BLaER1 treated with 17β-estradiol and CSF1 and Interleukin-3, amounts not matched to agents 10 nM and 100 nM (cell line): ENCODE measurements at regions not wholly inside any gene's neighbourhood (a gene's known extent, or its start where the extent isn't known, plus 50 kb on each side); places are given as distances from the start of the nearest gene placed in this dataset.
A peak's percentile ranks its signal among the peaks of the same experiment; 100 is the strongest.
"Not testable (repeated sequence)": the region's sequence is repeated elsewhere in the genome, so short reads cannot be mapped to it uniquely, and the experiment has no call there.

Experiments used
- H3K27ac ChIP-seq, 11 experiments: shearing (Covaris generic); formaldehyde crosslinking; 2 replicates each; pipeline ENCODE4 v1.8.1; 2022
- H3K27me3 ChIP-seq, 11 experiments: shearing (Covaris generic); formaldehyde crosslinking; 2 replicates each; pipeline ENCODE4 v1.8.1; 2022
- H3K36me3 ChIP-seq, 11 experiments: shearing (Covaris generic); formaldehyde crosslinking; 2 replicates each; pipeline ENCODE4 v1.8.1; 2022
- H3K4me1 ChIP-seq, 10 experiments: shearing (Covaris generic); formaldehyde crosslinking; 2 replicates each; pipeline ENCODE4 v1.8.1; 2022
- H3K4me2 ChIP-seq, 11 experiments: shearing (Covaris generic); formaldehyde crosslinking; 2 replicates each; pipeline ENCODE4 v1.8.1; 2022
- H3K4me3 ChIP-seq, 10 experiments: shearing (Covaris generic); formaldehyde crosslinking; 2 replicates each; pipeline ENCODE4 v1.8.1; 2022
- H3K9ac ChIP-seq, 11 experiments: shearing (Covaris generic); formaldehyde crosslinking; 2 replicates each; pipeline ENCODE4 v1.8.1; 2022
- H3K9me3 ChIP-seq, 11 experiments: shearing (Covaris generic); formaldehyde crosslinking; replicated peaks in 1 of 11; 2 replicates each; pipeline ENCODE4 v1.8.1; 2022
- H4K20me1 ChIP-seq, 11 experiments: shearing (Covaris generic); formaldehyde crosslinking; 2 replicates each; pipeline ENCODE4 v1.8.1; 2022
- Cebpa-rat ChIP-seq, 11 experiments: shearing (Covaris generic); IDR thresholded peaks; 2 replicates each; pipeline ENCODE4 v1.8.1; 2022

DNA sequence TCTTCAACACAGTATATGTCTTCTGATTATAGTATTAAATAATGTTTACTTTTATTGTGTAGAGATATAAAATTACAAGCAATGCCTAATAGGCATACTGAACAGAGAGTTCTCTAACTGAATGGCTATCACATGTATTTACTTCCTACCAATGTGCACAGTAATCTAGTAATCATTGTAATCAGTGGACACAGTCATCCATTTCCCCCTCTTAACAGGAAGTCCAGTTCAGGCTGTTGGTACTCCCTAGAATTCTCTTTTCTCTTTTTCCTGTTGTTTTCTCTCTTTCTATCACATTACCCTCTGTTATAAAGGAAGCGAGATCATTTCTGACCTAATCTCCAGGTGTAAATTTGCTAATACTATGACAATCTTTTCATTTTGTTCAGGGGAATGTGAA is 172.5 kb downstream of the HTR1B start:
- no peak for TF ChIP-seq Cebpa-rat (IDR thresholded peaks at IDR 0.05)
- Histone ChIP-seq H3K27ac (no peak overlapping the region), H3K36me3 (no peaks in the 10 kb centered on the region), H3K9ac (no peak overlapping the region), H3K27me3 (no peaks in the 10 kb centered on the region), H4K20me1 (no peaks in the 10 kb centered on the region), H3K4me3 (no peak overlapping the region), H3K9me3 (no peaks in the 10 kb centered on the region), H3K4me1 (no peaks in the 10 kb centered on the region), H3K4me2 (no peak overlapping the region)

DNA sequence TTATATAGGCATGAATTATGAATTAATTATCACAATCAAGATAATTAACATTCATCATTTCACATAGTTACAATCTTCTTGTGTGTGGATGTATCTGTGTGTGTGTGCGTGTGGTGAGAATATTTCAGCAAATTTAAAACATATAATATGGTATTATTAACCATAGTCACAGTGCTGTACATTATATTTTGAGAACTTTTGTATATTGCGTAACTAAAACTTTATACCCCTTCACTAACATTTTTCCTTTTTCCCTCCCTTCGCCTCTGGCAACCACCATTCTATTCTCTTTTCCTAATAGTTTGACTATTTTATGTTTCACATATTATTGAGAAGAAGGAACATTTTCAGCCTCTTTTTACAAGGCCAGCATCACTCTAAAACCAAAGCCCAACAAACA is 176.8 kb downstream of the HTR1B start:
- no peaks in the 10 kb centered on the region for H3K4me1 ChIP-seq
- no peaks in the 10 kb centered on the region for H4K20me1 ChIP-seq
- no peaks in the 10 kb centered on the region for H3K9me3 ChIP-seq
- no peaks in the 10 kb centered on the region for H3K36me3 ChIP-seq
- peak in 2 of 11 experiments; percentile 40 to 59; a peak in 3 of 22 replicates for TF ChIP-seq Cebpa-rat (IDR thresholded peaks at IDR 0.05)
- H3K27ac ChIP-seq = no peak overlapping the region
- H3K4me2 ChIP-seq = no peak overlapping the region
- no peak overlapping the region for H3K4me3 ChIP-seq
- no peaks in the 10 kb centered on the region for H3K27me3 ChIP-seq
- no peak overlapping the region for H3K9ac ChIP-seq

DNA sequence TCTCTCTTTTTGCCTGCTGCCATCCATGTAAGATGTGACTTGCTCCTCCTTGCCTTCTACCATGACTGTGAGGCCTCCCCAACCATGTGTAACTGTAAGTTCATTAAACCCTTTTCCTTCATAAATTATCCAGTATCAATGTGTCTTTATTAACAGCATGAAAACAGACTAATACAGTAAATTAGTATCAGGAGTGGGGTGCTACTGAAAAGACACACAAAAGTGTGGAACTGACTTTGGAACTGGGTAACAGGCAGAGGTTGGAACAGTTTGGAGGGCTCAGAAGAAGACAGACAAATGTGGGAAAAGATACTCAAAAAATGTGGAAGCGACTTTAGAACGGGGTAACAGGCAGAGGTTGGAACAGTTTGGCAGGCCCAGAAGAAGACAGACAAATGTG is 189.4 kb downstream of the HTR1B start:
- Histone ChIP-seq H3K9me3 (peaks cover 30 to 40% (median 35%) of the 10 kb centered on the region in 11 experiments), H4K20me1 (no peaks in the 10 kb centered on the region), H3K9ac (no peak overlapping the region), H3K4me3 (no peak overlapping the region), H3K36me3 (no peaks in the 10 kb centered on the region), H3K4me1 (no peaks in the 10 kb centered on the region), H3K4me2 (no peak overlapping the region), H3K27me3 (no peaks in the 10 kb centered on the region), H3K27ac (no peak overlapping the region)
- TF ChIP-seq Cebpa-rat (IDR thresholded peaks at IDR 0.05) = no peak

DNA sequence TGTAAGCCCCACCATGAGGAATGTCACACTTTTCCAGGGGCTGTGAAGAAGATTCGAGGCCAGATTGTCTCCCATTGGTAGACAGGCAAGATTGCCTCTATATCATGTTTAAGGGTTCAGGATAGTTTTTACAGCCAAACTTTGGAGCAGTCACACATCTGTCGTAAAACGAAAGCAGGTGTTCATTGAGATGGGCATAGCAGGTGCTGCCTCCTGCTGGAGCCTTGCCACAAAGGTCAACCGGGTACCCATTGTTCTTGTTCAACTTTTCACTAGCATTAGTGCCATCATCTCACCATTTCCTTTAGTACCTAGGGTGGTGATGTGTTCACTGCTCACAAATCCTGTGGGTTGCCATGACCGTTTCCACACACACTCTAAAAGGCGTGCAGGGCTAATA is 198.3 kb downstream of the HTR1B start:
- no peak for TF ChIP-seq Cebpa-rat (IDR thresholded peaks at IDR 0.05)
- H3K4me2 ChIP-seq = no peak overlapping the region
- H3K36me3 ChIP-seq = no peaks in the 10 kb centered on the region
- H3K9me3 ChIP-seq = no peaks in the 10 kb centered on the region
- H4K20me1 ChIP-seq = no peaks in the 10 kb centered on the region
- no peaks in the 10 kb centered on the region for H3K4me1 ChIP-seq
- no peak overlapping the region for H3K9ac ChIP-seq
- H3K27me3 ChIP-seq = no peaks in the 10 kb centered on the region
- no peak overlapping the region for H3K27ac ChIP-seq
- no peak overlapping the region for H3K4me3 ChIP-seq

DNA sequence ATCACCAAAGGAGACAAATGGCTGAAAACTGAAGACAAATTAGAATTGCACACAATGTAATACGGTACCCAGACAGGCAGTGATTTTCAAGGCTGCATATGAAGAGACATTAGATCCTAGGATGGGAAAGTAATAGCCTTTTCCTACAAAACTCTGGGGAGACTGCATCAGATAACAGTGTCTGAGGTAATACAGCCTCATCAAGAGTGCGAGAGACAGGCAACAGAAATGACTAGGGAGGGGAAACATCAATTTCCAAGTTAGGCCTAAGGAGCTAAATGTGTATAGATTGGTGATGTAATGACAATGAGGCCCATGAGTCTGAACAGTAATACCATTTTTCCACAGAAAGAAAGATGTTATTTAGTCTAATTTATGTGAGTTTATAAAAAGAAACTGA is 200.3 kb downstream of the HTR1B start:
- no peak for TF ChIP-seq Cebpa-rat (IDR thresholded peaks at IDR 0.05)
- Histone ChIP-seq H3K4me2 (no peak overlapping the region), H3K27me3 (no peaks in the 10 kb centered on the region), H4K20me1 (no peaks in the 10 kb centered on the region), H3K9me3 (0 out of 22 replicates have a peak, but pooled peaks cover 0 to 3% (median 0%) of the 10 kb centered on the region in 11 experiments), H3K36me3 (no peaks in the 10 kb centered on the region), H3K4me1 (no peaks in the 10 kb centered on the region), H3K9ac (no peak overlapping the region), H3K27ac (no peak overlapping the region), H3K4me3 (no peak overlapping the region)

DNA sequence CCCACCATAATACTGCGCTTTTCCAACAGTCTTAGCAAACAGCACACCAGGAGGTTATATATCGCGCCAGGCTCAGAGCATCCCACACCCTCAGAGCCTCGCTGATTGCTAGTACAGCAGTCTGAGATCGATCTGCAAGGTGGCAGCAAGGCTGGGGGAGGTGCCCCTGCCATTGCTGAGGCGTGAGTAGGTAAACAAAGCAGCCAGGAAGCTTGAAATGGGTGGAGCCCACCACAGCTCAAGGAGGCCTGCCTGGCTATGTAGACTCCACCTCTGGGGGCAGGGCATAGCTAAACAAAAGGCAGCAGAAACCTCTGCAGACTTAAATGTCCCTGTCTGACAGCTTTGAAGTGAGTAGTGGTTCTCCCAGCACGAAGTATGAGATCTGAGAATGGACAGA is 211.5 kb downstream of the HTR1B start:
- not testable (repeated sequence) for H3K4me3 ChIP-seq, H3K27ac ChIP-seq, H3K36me3 ChIP-seq, H3K4me2 ChIP-seq, H3K27me3 ChIP-seq, H3K4me1 ChIP-seq, H4K20me1 ChIP-seq, H3K9ac ChIP-seq
- peaks cover 6 to 24% (median 15%) of the 10 kb centered on the region in 11 experiments; a peak in 15 of 22 replicates for H3K9me3 ChIP-seq

DNA sequence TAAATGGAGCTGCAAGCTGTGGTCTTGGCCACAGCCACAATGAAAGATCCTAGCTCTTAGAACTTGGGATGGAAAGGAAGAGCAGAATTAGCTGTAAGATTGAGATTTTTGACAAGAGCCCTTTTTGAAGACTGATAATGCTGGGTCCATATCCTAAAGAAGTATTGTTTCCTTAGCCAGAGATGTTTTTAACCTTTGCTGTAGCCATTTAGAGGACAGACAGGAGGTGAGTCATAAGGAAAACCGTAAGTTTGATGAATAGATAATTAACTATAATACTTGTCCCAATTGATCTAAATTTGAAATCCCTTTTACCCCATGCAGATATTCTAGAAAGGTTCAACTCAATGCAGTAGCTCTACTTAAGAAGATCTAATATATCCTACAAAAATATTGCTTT is 213.7 kb downstream of the HTR1B start:
- no peaks in the 10 kb centered on the region for H3K36me3 ChIP-seq
- no peak overlapping the region for H3K4me3 ChIP-seq
- no peak overlapping the region for H3K4me2 ChIP-seq
- no peaks in the 10 kb centered on the region for H4K20me1 ChIP-seq
- no peak for TF ChIP-seq Cebpa-rat (IDR thresholded peaks at IDR 0.05)
- H3K9me3 ChIP-seq = peaks cover 6 to 24% (median 15%) of the 10 kb centered on the region in 11 experiments; a peak in 15 of 22 replicates
- peaks cover 0 to 16% (median 10%) of the 10 kb centered on the region in 10 experiments; a peak in 16 of 20 replicates for H3K4me1 ChIP-seq
- no peak overlapping the region for H3K9ac ChIP-seq
- no peaks in the 10 kb centered on the region for H3K27me3 ChIP-seq
- no peak overlapping the region for H3K27ac ChIP-seq

DNA sequence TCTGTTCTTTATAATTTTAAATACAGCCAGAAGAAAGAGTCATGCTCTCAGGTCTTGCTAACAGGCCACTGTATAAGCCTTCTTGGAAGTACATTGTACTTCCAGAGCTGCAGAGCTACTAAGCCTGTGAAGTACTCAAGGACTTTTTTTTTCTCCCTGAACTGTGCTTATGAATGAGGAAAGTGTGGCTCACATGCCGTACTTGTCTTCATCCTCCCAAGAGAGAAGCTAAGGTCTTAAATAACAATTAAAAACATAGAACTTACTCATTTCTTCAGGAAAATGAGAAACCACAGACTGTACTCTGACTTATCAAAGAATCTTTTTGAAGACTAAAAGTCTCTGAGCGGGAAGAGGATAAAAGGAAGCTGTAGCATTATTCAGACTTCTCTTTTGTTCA is 218.3 kb downstream of the HTR1B start:
- H3K9ac ChIP-seq = no peak overlapping the region

DNA sequence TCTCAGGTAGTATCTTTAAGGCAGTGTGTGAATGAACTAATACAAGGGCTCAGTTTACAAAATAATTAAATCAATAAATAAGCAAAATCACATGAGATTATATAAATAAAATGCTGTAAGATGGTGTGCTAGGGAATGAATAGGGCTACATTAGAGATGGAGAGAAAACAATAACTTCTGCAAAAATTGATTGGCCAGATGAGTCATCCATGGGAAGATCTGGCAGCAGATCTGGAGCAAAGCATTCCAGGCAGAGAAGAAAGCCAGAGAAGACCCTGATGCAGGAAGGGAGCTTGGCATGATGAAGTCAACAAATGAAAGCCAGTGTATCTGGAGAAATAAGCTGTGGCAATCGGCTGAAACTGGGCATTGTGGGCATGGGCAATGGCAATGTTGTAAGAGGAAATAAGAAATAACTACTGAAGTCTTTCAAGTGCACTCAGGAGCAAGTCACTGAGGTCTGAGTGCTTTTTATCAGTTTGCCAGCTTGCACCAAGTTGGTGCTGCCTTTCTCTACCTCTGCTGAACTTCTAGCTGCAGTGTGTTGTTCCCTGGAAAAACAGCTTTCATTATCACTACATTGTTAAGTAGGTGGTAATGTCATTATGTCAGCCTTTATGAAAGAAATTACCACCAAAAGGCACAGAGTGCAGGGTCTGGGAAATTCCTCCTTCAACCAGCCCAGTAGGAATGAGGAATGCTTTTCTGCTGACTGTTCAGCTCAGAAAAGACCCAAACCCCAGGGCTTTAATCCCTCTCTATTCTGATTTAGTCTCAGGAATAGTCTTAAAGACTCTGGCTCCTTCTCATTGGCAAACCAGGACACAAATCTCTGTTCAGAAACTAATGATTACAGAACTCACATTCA is 231.6 kb downstream of the HTR1B start:
- Histone ChIP-seq H3K36me3 (no peaks in the 10 kb centered on the region), H3K4me2 (no peak overlapping the region), H3K9ac (no peak overlapping the region), H3K27ac (no peak overlapping the region), H3K27me3 (no peaks in the 10 kb centered on the region), H4K20me1 (no peaks in the 10 kb centered on the region), H3K9me3 (no peaks in the 10 kb centered on the region), H3K4me3 (no peak overlapping the region), H3K4me1 (no peaks in the 10 kb centered on the region)
- TF ChIP-seq Cebpa-rat (IDR thresholded peaks at IDR 0.05) = no peak

More for the DNA sequence above, 218.3 kb downstream of the HTR1B start:
- Histone ChIP-seq H4K20me1 (no peaks in the 10 kb centered on the region), H3K4me2 (peak overlapping the region in 10 of 11 experiments; percentile 2 to 65 (median 46); a peak in 15 of 22 replicates), H3K27ac (no peak overlapping the region), H3K4me3 (no peak overlapping the region), H3K36me3 (no peaks in the 10 kb centered on the region), H3K4me1 (peaks cover 0 to 20% (median 14%) of the 10 kb centered on the region in 10 experiments; a peak in 16 of 20 replicates), H3K9me3 (peaks cover 0 to 6% (median 0%) of the 10 kb centered on the region in 11 experiments; a peak in 2 of 22 replicates), H3K27me3 (no peaks in the 10 kb centered on the region)
- no peak for TF ChIP-seq Cebpa-rat (IDR thresholded peaks at IDR 0.05)

DNA sequence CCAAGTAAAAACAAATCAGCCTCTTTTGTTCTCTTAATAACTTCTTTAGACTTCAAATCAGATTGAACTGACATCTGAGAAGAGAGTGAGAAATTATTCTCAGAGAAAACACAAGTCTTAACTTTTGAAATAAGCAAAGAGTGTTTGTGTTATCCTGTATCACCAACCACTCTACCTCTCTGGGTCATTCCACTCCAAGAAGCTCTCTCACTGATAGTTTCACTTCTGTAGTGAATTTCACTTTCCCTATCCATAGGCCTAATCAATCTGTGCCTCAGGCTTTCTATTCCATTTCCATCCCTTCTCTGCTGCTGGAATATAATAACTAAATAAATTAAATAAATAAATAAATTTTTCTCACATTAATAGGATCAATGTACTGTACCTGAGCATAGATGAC is 235.0 kb downstream of the HTR1B start:
- Histone ChIP-seq H3K36me3 (no peaks in the 10 kb centered on the region), H3K9ac (no peak overlapping the region), H3K27me3 (no peaks in the 10 kb centered on the region), H3K9me3 (0 out of 22 replicates have a peak, but pooled peaks cover 0 to 2% (median 0%) of the 10 kb centered on the region in 11 experiments), H3K27ac (no peak overlapping the region), H4K20me1 (no peaks in the 10 kb centered on the region), H3K4me3 (no peak overlapping the region), H3K4me2 (no peak overlapping the region), H3K4me1 (no peaks in the 10 kb centered on the region)
- no peak for TF ChIP-seq Cebpa-rat (IDR thresholded peaks at IDR 0.05)
